Pulmonary artery endothelial cell (primary cell): ENCODE measurements at regions not wholly inside any gene's neighbourhood (a gene's known extent, or its start where the extent isn't known, plus 50 kb on each side); places are given as distances from the start of the nearest gene placed in this dataset.

Source experiments
- DNase-seq: peaks from one replicate; pipeline ENCODE4 v3.0.0-alpha.2; 2011; ENCODE audit warnings: low read depth, low spot score

DNA sequence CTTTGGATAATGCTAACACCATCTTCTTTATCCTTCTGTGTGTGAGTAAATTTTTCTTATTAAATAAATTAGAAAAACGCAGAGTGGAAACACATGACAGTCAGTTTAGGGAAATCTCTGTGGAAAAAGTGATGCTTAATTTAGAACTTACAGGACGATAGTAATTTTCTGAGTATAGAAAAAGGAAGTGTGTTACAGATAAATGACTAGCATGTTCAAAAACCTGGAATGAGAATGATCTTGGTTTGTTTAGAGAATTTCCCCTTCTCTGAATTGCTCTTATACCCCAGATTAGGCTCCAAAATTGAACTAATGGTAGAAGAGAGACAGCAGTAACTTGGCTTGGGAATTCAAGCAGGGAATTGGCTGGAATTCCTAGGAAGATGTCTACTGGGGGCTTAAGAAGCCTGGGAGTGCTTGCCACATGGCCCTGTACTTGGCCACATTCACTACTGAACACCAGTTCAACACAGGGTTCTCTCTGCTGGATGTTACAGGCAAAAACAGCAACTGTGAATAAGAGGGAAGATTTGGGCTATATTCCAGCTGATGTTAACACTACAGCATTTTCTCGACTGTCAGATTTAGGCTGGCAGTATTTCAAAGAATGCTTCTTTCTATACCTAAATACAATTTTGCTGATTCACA is 1004.2 kb downstream of the TTLL7 start:
- no peak for DNase-seq

- DNase-seq, result no peak
Measured at GRCh38 chr1:82991569-82991968, 1007.4 kb downstream of the TTLL7 start.

- no peak for DNase-seq
Measured at GRCh38 chr1:82979593-82980236, 1019.2 kb downstream of the TTLL7 start.

- no peak for DNase-seq
Measured at GRCh38 chr1:82978461-82979324, 1020.2 kb downstream of the TTLL7 start.

DNA sequence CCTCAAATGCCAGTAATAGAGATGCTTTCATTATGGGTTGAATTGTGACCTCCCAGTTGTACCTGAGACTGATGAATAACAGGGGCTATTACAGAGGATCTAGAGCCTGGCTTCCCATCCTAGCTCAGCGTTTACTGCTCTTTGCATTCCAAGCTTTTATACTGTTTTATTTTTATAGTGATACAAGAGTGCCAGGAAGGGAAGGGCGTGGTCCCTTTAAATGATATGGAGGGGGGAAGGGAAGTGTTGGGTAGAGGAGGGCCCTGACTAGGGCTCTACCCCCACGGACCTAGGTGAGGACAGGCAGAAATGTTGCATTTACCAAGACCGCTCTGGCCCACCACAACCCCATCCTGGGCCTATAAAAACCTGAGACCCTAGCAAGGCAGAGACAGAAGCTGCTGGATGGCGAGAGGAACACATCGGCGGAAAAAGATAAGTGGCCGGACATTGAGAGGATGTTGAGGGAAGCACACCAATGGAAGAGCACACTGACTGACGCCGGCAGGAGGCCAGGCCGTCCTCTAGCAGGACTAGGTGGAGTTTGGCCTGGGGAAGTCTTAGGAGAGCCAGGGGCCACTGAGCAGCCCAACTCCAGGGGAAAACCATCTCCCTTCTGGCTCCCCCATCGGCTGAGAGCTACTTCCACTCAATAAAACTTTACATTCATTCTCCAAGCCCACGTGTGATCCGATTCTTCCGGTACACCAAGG is 1025.9 kb downstream of the TTLL7 start:
- no peak for DNase-seq

DNA sequence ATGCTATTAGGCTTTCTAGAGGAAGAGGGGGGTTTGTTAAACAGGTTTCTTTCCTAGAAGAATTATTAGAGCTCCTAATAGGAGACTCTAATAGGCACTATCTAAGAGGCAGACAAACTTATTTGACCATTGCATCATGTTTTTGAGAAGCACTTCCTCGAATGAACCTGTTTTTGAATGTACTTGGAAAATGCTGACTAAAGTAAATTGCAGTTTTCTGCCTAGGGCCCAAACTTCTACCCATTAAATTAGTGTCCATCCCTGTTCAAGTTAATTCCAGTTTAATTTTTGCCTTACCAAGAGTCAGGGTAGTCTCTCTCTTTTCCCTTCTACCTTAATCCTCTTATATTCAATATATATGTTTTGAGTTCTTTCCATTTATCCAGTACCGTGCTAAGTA is 1029.6 kb downstream of the TTLL7 start:
- DNase-seq, result no peak

DNA sequence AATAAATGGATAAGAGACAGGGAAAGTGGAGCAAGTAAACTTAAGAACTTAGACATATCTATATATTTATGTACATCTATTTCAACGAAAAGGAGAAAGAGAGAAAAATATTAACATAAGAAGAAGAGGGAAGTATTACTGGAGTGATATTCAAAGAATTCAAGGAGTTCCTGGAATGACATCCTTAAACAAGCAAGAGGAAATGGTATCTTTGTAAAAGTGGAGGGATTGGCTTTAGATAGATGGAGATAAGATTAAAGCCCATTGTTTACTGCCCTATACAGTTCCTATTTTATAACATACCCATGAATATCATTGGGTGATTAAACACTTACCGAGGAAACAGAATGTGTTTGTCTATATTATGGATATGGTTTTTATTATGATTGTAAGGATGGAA is 1036.3 kb downstream of the TTLL7 start:
- DNase-seq, result no peak

GRCh38 chr1:82950606-82951200 is 1048.2 kb downstream of the TTLL7 start:
- no peak for DNase-seq

DNA sequence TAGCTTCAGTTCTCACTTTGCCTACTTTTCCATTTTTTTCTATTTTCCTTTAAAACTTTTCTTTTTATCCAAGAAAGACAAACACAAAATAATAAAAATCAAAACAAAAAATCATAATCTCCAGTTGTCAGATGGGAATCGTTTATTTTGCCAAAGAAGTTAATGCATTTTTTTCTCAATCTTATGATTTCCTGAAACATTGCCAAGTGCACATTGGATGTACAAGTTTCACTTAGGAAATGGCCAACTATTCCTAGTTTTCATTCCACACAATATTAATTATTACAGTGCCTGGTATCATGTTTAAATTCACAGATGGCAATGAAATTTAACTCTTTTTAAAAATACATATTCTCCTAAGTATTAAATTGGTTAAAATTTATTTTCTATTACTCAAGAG is 1050.5 kb downstream of the TTLL7 start:
- DNase-seq, result no peak

- DNase-seq, result no peak
Measured at GRCh38 chr1:82947278-82947677, 1051.7 kb downstream of the TTLL7 start.

DNA sequence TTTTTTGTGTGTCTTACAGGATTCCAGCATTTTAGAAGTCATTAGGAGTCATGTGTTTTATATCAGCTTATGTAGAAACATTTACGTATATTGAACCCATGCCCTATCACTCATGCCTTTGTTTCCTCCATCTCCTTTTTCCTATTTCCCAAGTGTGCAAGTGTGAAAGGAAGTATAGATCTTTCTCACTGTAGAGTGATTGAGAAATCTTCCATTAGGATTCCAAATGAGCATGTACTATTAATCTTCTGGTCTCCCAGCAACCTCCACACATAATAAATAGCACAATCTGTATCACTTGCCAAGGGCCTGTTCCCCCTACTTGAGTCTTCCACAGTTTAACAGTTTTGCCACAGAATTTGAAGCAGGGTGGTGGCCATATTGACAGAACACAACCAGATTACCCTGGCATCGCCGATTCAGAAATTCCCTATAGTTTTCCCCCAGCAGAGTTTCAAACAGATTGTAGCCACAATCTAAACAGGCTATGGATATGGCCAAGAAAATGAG is 1052.8 kb downstream of the TTLL7 start:
- DNase-seq, result no peak

DNA sequence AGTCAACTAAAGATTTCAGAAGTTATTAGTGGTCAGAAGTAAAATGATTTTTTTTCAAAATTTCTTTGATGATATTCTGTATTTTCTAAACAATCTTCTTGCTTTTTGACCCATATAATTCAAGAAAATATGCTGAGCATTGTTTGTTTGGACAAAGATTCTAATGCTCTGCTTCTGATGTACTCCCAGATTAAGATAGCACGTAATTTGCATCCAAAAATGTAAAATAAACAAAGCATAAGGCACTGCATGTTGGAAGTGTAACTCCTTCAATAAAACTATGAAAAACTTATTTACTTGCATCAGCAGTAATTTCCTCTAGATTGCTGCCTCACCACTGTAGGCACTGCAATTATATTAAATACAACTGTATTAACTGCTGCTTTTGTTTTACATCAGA is 1054.1 kb downstream of the TTLL7 start:
- no peak for DNase-seq

DNA sequence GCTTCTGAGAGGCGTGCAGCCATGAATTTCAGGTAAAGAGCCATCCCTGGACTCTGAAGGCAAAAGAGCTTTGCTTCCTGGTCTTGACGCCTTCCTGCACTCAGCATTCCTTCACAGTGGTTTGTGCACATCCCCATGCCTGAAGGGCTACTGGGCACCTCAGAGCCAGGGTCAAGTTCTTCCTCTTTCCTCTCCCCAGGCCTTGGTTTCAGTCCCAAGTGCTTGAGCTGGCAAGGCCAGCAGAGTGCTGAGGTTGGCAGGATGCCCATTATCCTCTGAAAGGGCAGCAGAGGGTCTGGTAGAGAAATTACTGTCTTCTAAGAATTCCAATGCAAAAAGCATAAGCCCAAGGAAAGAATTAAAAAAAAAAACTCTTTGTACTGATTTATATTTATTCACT is 1064.9 kb downstream of the TTLL7 start:
- DNase-seq, result no peak

DNA sequence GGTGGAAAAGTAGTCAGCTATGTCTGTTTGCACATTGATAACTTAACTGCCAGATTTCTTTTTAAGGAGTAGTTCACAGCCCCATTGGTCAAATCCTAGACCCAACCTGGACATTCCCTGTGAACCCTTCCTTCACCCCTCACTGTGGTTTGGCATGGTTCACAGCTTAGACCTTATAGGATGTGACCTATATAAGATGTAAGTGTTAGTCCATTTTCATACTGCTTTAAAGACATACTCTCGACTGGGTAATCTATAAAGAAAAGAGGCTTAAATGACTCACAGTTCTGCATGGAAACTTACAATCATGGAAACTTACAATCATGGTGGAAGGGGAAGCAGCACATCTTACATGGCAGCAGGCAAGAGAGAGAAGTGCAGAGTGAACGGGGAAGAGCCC is 1066.2 kb downstream of the TTLL7 start:
- no peak for DNase-seq

GRCh38 chr1:82932207-82932606 is 1066.7 kb downstream of the TTLL7 start:
- no peak for DNase-seq

DNA sequence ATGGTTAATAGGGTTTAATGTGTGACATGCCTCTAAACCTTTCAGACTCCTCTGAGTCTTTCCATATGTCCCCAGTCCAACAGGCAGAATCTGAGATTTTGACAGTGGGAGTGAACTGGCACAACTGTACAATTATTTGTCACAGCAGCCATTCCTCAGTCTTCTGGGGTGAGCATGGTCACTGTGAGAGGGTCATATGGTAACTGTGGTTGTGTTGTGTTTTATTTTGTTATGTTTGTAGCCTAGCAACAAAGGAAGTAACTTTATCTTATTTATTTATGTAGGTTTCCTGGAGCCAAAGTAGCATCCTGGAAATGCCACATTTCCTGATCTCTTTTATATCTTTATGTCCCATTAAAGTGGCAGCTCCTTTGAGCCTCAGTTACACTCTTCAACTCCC is 1067.9 kb downstream of the TTLL7 start:
- no peak for DNase-seq

DNA sequence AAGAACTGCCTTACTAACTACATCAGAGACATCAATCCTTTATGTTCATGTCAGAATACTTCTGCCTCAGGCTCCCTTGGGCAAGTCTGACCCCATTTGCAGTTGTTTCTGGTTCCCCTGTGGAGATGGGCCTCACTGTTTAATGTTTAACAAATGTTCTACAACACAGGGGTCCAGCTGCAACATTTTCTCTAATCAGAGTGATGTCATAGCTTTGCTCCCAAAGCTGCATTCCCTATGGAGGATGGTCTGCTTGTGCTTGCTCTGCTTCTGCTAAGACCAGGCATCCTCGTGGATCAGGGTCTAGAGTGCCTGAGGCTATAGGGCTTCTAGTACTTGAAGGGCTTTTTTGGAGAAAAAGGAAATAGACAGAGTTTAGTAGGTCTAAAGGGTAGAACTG is 1071.2 kb downstream of the TTLL7 start:
- no peak for DNase-seq

- DNase-seq, result no peak
Measured at GRCh38 chr1:82924666-82925065, 1074.3 kb downstream of the TTLL7 start.

- no peak for DNase-seq
Measured at GRCh38 chr1:82923931-82924330, 1075.0 kb downstream of the TTLL7 start.

DNA sequence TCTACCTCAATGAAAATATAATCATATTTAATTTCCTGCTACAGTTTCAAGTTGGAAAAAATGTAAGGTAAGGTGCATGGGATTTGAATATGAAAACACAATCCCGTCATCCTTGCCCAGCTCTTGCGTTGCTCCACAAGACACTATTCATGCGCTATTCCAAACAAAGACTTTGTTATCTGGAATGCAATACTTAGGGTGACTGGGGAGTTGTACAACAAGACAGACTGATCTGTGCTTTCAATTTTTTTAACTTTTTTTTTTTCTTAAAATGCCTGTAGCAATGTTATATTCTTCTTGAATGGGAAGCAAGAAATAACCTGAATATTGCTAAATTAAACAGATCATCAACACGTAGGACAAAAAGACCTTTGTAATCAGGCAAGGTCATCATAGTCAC is 1077.2 kb downstream of the TTLL7 start:
- DNase-seq, result no peak
